WTC11 (cell line): ENCODE measurements at regions not wholly inside any gene's neighbourhood (a gene's known extent, or its start where the extent isn't known, plus 50 kb on each side); places are given as distances from the start of the nearest gene placed in this dataset.

Experiments used
- ATF3 ChIP-seq: sonication (generic); formaldehyde crosslinking; conservative IDR thresholded peaks from 2 replicates; pipeline ENCODE4 v1.8.1; 2022; ENCODE audit warnings: mild to moderate bottlenecking, missing genetic modification reagents
- CTCF ChIP-seq: fragments of 200-600 bp; IDR thresholded peaks from 2 replicates; pipeline ENCODE4 v1.8.0; 2022; ENCODE audit warnings: antibody characterized with exemption
- ESRRA ChIP-seq: sonication (generic); formaldehyde crosslinking; IDR thresholded peaks from 2 replicates; pipeline ENCODE4 v1.8.1; 2022; ENCODE audit warnings: mild to moderate bottlenecking, missing genetic modification reagents, borderline replicate concordance
- MXD4 ChIP-seq: fragments of 250-450 bp; sonication (Bioruptor Pico); IDR thresholded peaks from 2 replicates; pipeline ENCODE4 v1.8.0; 2021; ENCODE audit warnings: mild to moderate bottlenecking, moderate library complexity, borderline replicate concordance
- ZNF121 ChIP-seq: sonication (generic); formaldehyde crosslinking; IDR thresholded peaks from 2 replicates; pipeline ENCODE4 v1.8.0; 2023; ENCODE audit warnings: missing genetic modification reagents
- ZNF416 ChIP-seq: fragments of 250-450 bp; sonication (Bioruptor Pico); IDR thresholded peaks from 2 replicates; pipeline ENCODE4 v1.9.0; 2021; ENCODE audit warnings: mild to moderate bottlenecking, inconsistent platforms

GRCh38 chr7:121563177-121563576 is 167.1 kb upstream of the FAM3C start:
- TF ChIP-seq CTCF = no peak
- TF ChIP-seq ESRRA (CRISPR knock-in tag) = no peak
- no peak for TF ChIP-seq MXD4 (CRISPR knock-in tag)
- TF ChIP-seq ZNF121 = no peak
- TF ChIP-seq ZNF416 = no peak
- TF ChIP-seq ATF3 (CRISPR knock-in tag) = no peak
